SU-DHL-6 (cell line): ENCODE measurements at regions not wholly inside any gene's neighbourhood (a gene's known extent, or its start where the extent isn't known, plus 50 kb on each side); places are given as distances from the start of the nearest gene placed in this dataset.

Experiments
- H2AFZ ChIP-seq: fragments of 200-600 bp; sonication (generic); 2 replicates; pipeline ENCODE4 v1.6.1; 2014; ENCODE audit warnings: low read depth, mild to moderate bottlenecking, moderate library complexity, mixed read lengths, antibody characterized with exemption, low read length; ENCODE audit not compliant: severe bottlenecking
- H3F3A ChIP-seq: fragments of 200-600 bp; shearing (Covaris generic); 2 replicates; pipeline ENCODE4 v1.6.0; 2016; ENCODE audit warnings: antibody characterized with exemption, mild to moderate bottlenecking; ENCODE audit not compliant: insufficient read depth
- H3K27ac ChIP-seq: fragments of 200-600 bp; sonication (generic); 2 replicates; pipeline ENCODE4 v1.5.1; 2016; ENCODE audit warnings: low read depth, mild to moderate bottlenecking, low read length, moderate library complexity, mixed read lengths
- H3K27me3 ChIP-seq: fragments of 200-600 bp; sonication (generic), shearing (Covaris generic); 2 replicates; pipeline ENCODE4 v1.6.0; 2014; ENCODE audit warnings: mild to moderate bottlenecking, low read length
- H3K36me3 ChIP-seq: fragments of 200-600 bp; sonication (generic); 2 replicates; pipeline ENCODE4 v1.6.1; 2014; ENCODE audit warnings: mild to moderate bottlenecking, low read length, mixed read lengths
- H3K4me2 ChIP-seq: fragments of 300-600, 200-600 bp; shearing (Covaris generic), sonication (generic); 2 replicates; pipeline ENCODE4 v1.6.0; 2014; ENCODE audit warnings: low read length, low read depth, mild to moderate bottlenecking; ENCODE audit not compliant: poor library complexity, severe bottlenecking
- H3K4me3 ChIP-seq: fragments of 200-600 bp; sonication (generic); 2 replicates; pipeline ENCODE4 v1.5.1; 2014; ENCODE audit warnings: antibody characterized with exemption, low read length, mild to moderate bottlenecking, mixed read lengths; ENCODE audit not compliant: insufficient read depth, poor library complexity, severe bottlenecking
- H3K79me2 ChIP-seq: fragments of 200-600 bp; sonication (generic); 2 replicates; pipeline ENCODE4 v1.6.1; 2014; ENCODE audit warnings: mild to moderate bottlenecking, low read length, moderate library complexity; ENCODE audit not compliant: insufficient read depth
- H3K9ac ChIP-seq: fragments of 200-600 bp; sonication (generic); 2 replicates; pipeline ENCODE4 v1.7.0; 2014; ENCODE audit warnings: mild to moderate bottlenecking, low read length
- H3K9me2 ChIP-seq: fragments of 200-600 bp; sonication (generic); replicated peaks from 2 replicates; pipeline ENCODE4 v1.6.1; 2014; ENCODE audit warnings: low read length; ENCODE audit not compliant: insufficient read depth
- H3K9me3 ChIP-seq: fragments of 200-600 bp; sonication (generic); 2 replicates; pipeline ENCODE4 v1.6.1; 2014; ENCODE audit warnings: low read length, mixed read lengths; ENCODE audit not compliant: insufficient read depth
- H4K20me1 ChIP-seq: fragments of 200-600 bp; sonication (generic); 2 replicates; pipeline ENCODE4 v1.6.1; 2014; ENCODE audit warnings: low read depth, mild to moderate bottlenecking, antibody characterized with exemption, low read length, moderate library complexity, mixed read lengths
- CTCF ChIP-seq: fragments of 200-600 bp; sonication (generic); IDR thresholded peaks from one replicate; pipeline ENCODE4 v1.5.1; 2017; ENCODE audit warnings: antibody characterized with exemption, mild to moderate bottlenecking, low read length, moderate library complexity; ENCODE audit not compliant: insufficient read depth, poor library complexity, severe bottlenecking
- EZH2phosphoT487 ChIP-seq: fragments of 200-600 bp; sonication (generic), shearing (Covaris generic); conservative IDR thresholded peaks from 2 replicates; pipeline ENCODE4 v1.6.1; 2018; ENCODE audit warnings: mild to moderate bottlenecking, antibody characterized with exemption, low read length, moderate library complexity, mixed read lengths

GRCh38 chr18:25590456-25590855 is 238.5 kb upstream of the ZNF521 start:
- Histone ChIP-seq H4K20me1 (no peaks in the 10 kb centered on the region), H3K27ac (no peak overlapping the region), H3K27me3 (no peaks in the 10 kb centered on the region), H3K9ac (no peak overlapping the region), H3F3A (no peaks in the 10 kb centered on the region), H3K4me3 (no peak overlapping the region), H3K36me3 (no peaks in the 10 kb centered on the region), H3K9me2 (no peaks in the 10 kb centered on the region), H3K9me3 (0 out of 2 replicates have a peak, but pooled peaks cover 14% of the 10 kb centered on the region), H3K79me2 (no peaks in the 10 kb centered on the region), H3K4me2 (no peak overlapping the region), H2AFZ (no peak overlapping the region)
- TF ChIP-seq CTCF (no peak), EZH2phosphoT487 (no peak)

GRCh38 chr18:25587545-25587944 is 235.6 kb upstream of the ZNF521 start:
- no peaks in the 10 kb centered on the region for H3K79me2 ChIP-seq
- H3K4me3 ChIP-seq, result no peak overlapping the region
- H3F3A ChIP-seq, result no peaks in the 10 kb centered on the region
- H3K4me2 ChIP-seq, result no peak overlapping the region
- no peaks in the 10 kb centered on the region for H3K27me3 ChIP-seq
- H4K20me1 ChIP-seq, result no peaks in the 10 kb centered on the region
- H3K9ac ChIP-seq, result no peak overlapping the region
- no peak overlapping the region for H2AFZ ChIP-seq
- H3K36me3 ChIP-seq, result no peaks in the 10 kb centered on the region
- TF ChIP-seq EZH2phosphoT487 (no peak), CTCF (no peak)
- H3K27ac ChIP-seq, result no peak overlapping the region
- 0 out of 2 replicates have a peak, but pooled peaks cover 14% of the 10 kb centered on the region for H3K9me3 ChIP-seq
- H3K9me2 ChIP-seq, result no peaks in the 10 kb centered on the region

GRCh38 chr18:25568986-25569385 is 217.0 kb upstream of the ZNF521 start:
- Histone ChIP-seq H4K20me1 (no peaks in the 10 kb centered on the region), H3K4me2 (no peak overlapping the region)

More at GRCh38 chr18:25568986-25569385, 217.0 kb upstream of the ZNF521 start:
- H3K79me2 ChIP-seq, result no peaks in the 10 kb centered on the region
- H3K9me2 ChIP-seq, result 0 out of 2 replicates have a peak, but pooled peaks cover 3% of the 10 kb centered on the region
- H3K27me3 ChIP-seq, result no peaks in the 10 kb centered on the region
- H3K4me3 ChIP-seq, result no peak overlapping the region
- H3F3A ChIP-seq, result no peaks in the 10 kb centered on the region
- H3K36me3 ChIP-seq, result no peaks in the 10 kb centered on the region
- H3K9ac ChIP-seq, result no peak overlapping the region
- no peak overlapping the region for H3K27ac ChIP-seq
- H3K9me3 ChIP-seq, result no peaks in the 10 kb centered on the region
- TF ChIP-seq CTCF (no peak), EZH2phosphoT487 (no peak)
- no peak overlapping the region for H2AFZ ChIP-seq
